ENCODE measurements at regions not wholly inside any gene's neighbourhood (a gene's known extent, or its start where the extent isn't known, plus 50 kb on each side); places are given as distances from the start of the nearest gene placed in this dataset.

DNA sequence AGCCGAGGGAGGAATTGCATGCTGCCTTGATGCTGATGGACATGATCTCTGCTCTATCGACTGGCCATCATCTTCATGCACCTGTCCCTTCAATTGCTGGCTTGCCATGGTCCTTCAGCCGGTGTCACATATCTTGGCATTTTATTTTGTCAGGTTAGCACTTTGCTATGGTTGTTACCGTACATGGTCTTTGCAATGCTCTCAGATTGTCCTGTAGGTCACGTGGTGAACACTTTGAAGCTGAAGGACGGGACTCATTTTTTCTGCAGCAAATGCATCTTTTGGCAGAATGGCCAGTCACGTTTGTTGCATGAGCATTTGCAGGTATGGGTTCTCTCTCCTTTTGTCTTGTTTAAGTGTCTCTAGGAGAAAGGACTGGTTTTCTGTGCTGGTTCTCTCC is 326.8 kb upstream of the SHH start:
- TF ChIP-seq MAX (IDR thresholded peaks at IDR 0.05) (no peak), CREB1 (IDR thresholded peaks at IDR 0.05; ENCODE audit: low read depth) (no peak), TEAD4 (IDR thresholded peaks at IDR 0.05) (no peak), TCF12 (IDR thresholded peaks at IDR 0.05; ENCODE audit: low read depth) (no peak), CEBPB (IDR thresholded peaks at IDR 0.05) (no peak), RAD21 (IDR thresholded peaks at IDR 0.05; ENCODE audit: low read depth) (no peak), NFIC (IDR thresholded peaks at IDR 0.05) (no peak), TAF1 (IDR thresholded peaks at IDR 0.05; ENCODE audit: low read depth) (no peak), EP300 (IDR thresholded peaks at IDR 0.05; ENCODE audit: borderline replicate concordance) (no peak), ZBTB7A (IDR thresholded peaks at IDR 0.05; ENCODE audit: low read depth) (no peak), YY1 (IDR thresholded peaks at IDR 0.05; ENCODE audit: low read depth) (no peak), EGR1 (IDR thresholded peaks at IDR 0.05) (no peak), FOXM1 (IDR thresholded peaks at IDR 0.05; ENCODE audit: borderline replicate concordance, low read depth) (no peak), REST (IDR thresholded peaks at IDR 0.05; ENCODE audit: low read depth) (no peak)
- TF ChIP-seq, protein P1, sequence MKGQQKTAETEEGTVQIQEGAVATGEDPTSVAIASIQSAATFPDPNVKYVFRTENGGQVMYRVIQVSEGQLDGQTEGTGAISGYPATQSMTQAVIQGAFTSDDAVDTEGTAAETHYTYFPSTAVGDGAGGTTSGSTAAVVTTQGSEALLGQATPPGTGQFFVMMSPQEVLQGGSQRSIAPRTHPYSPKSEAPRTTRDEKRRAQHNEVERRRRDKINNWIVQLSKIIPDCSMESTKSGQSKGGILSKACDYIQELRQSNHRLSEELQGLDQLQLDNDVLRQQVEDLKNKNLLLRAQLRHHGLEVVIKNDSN (IDR thresholded peaks at IDR 0.05) = no peak

DNA sequence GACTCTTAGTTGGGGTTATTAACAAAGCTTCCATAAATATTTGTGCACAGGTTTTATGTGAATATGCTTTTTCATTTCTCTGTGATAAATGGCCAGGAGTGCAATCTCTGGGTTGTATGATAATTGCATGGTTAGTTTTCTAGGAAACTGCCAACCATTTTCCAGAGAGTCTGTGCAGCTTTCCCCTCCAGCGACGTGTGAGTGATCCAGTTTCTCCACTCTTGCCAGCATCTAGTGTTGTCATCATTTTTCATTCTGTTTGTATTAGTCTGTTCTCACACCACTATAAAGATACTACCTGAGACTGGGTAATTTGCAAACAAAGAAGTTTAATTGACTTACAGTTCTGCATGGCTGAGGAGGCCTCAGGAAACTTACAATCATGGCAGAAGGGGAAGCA is 319.6 kb upstream of the SHH start:
- TF ChIP-seq YY1 (IDR thresholded peaks at IDR 0.05; ENCODE audit: low read depth) (no peak), RAD21 (IDR thresholded peaks at IDR 0.05; ENCODE audit: low read depth) (no peak), CEBPB (IDR thresholded peaks at IDR 0.05) (no peak), NFIC (IDR thresholded peaks at IDR 0.05) (no peak), TEAD4 (IDR thresholded peaks at IDR 0.05) (no peak), TAF1 (IDR thresholded peaks at IDR 0.05; ENCODE audit: low read depth) (no peak)
- TF ChIP-seq, protein P1 (IDR thresholded peaks at IDR 0.05) = no peak

GRCh38 chr7:156129522-156129921 is 317.3 kb upstream of the SHH start:
- no peak for TF ChIP-seq MAX (IDR thresholded peaks at IDR 0.05)
- TF ChIP-seq EGR1 (IDR thresholded peaks at IDR 0.05) = no peak
- TF ChIP-seq ZBTB7A (IDR thresholded peaks at IDR 0.05; ENCODE audit: low read depth) = no peak
- TF ChIP-seq, protein P1 (IDR thresholded peaks at IDR 0.05) = no peak
- TF ChIP-seq YY1 (IDR thresholded peaks at IDR 0.05; ENCODE audit: low read depth) = no peak
- no peak for TF ChIP-seq FOXM1 (IDR thresholded peaks at IDR 0.05; ENCODE audit: borderline replicate concordance, low read depth)
- no peak for TF ChIP-seq TEAD4 (IDR thresholded peaks at IDR 0.05)
- TF ChIP-seq REST (IDR thresholded peaks at IDR 0.05; ENCODE audit: low read depth) = no peak
- TF ChIP-seq EP300 (IDR thresholded peaks at IDR 0.05; ENCODE audit: borderline replicate concordance) = no peak
- no peak for TF ChIP-seq CREB1 (IDR thresholded peaks at IDR 0.05; ENCODE audit: low read depth)
- TF ChIP-seq TAF1 (IDR thresholded peaks at IDR 0.05; ENCODE audit: low read depth) = no peak
- TF ChIP-seq CEBPB (IDR thresholded peaks at IDR 0.05) = no peak
- no peak for TF ChIP-seq RAD21 (IDR thresholded peaks at IDR 0.05; ENCODE audit: low read depth)

GRCh38 chr7:156128496-156128895 is 316.2 kb upstream of the SHH start:
- TF ChIP-seq TAF1 (IDR thresholded peaks at IDR 0.05; ENCODE audit: low read depth) (no peak), FOXM1 (IDR thresholded peaks at IDR 0.05; ENCODE audit: borderline replicate concordance, low read depth) (no peak), RAD21 (IDR thresholded peaks at IDR 0.05; ENCODE audit: low read depth) (no peak), NFIC (IDR thresholded peaks at IDR 0.05) (no peak), REST (IDR thresholded peaks at IDR 0.05; ENCODE audit: low read depth) (no peak), CREB1 (IDR thresholded peaks at IDR 0.05; ENCODE audit: low read depth) (no peak), ZBTB7A (IDR thresholded peaks at IDR 0.05; ENCODE audit: low read depth) (no peak), EP300 (IDR thresholded peaks at IDR 0.05; ENCODE audit: borderline replicate concordance) (no peak), TCF12 (IDR thresholded peaks at IDR 0.05; ENCODE audit: low read depth) (no peak), MAX (IDR thresholded peaks at IDR 0.05) (no peak), EGR1 (IDR thresholded peaks at IDR 0.05) (no peak), YY1 (IDR thresholded peaks at IDR 0.05; ENCODE audit: low read depth) (no peak), TEAD4 (IDR thresholded peaks at IDR 0.05) (no peak), CEBPB (IDR thresholded peaks at IDR 0.05) (no peak)
- TF ChIP-seq, protein P1 (IDR thresholded peaks at IDR 0.05) = no peak

Measured in Ishikawa (cell line).